HG03457 (cell line): ENCODE measurements at regions not wholly inside any gene's neighbourhood (a gene's known extent, or its start where the extent isn't known, plus 50 kb on each side); places are given as distances from the start of the nearest gene placed in this dataset.
"Not testable (repeated sequence)": the region's sequence is repeated elsewhere in the genome, so short reads cannot be mapped to it uniquely, and the experiment has no call there.

Experiments used
- ATAC-seq: cut with Tn5 transposase; IDR thresholded peaks from one replicate; pipeline ENCODE4 v1.9.1; 2021; ENCODE audit warnings: moderate number of reproducible peaks; ENCODE audit not compliant: unreplicated experiment

GRCh38 chr5:90073026-90073570 is 336.5 kb downstream of the CETN3 start:
- not testable (repeated sequence) for ATAC-seq

GRCh38 chr5:90071656-90072055 is 337.9 kb downstream of the CETN3 start:
- ATAC-seq, result no peak

DNA sequence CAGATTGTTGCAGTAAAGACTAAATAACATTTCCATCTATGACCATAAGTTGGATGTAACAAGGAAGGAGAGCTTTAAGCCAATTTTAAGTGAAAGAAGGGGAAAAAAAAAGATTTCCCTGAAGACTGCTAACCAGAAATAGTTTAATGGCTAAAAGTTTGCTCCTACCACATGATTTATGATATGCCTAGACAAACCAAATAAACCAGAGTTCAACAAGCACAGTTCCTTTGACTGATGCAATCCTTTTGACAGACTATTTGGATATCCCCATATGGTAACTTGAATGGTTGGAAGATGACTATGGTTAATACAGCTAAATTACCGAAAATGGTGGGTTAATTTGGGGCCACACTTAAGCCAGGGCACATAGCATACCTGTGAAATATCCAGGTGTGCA is 338.5 kb downstream of the CETN3 start:
- no peak for ATAC-seq

DNA sequence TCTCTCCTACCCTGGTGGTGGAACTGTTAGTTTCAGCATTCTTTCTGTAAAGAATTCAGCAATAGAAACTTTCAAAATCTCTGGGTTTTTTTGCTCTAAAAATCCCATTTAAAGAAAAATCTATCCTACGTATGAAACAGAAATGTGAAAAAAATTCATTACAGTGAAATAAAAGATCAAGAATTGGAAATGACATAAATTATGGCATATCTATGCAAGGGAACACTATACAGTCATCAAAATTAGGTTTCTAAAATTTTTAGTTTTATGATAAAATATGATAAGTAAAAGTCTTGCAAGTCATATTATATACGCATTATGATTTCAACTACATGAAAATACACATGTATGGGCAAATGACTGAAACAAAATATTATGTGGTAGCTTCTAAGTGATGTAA is 342.6 kb downstream of the CETN3 start:
- no peak for ATAC-seq

DNA sequence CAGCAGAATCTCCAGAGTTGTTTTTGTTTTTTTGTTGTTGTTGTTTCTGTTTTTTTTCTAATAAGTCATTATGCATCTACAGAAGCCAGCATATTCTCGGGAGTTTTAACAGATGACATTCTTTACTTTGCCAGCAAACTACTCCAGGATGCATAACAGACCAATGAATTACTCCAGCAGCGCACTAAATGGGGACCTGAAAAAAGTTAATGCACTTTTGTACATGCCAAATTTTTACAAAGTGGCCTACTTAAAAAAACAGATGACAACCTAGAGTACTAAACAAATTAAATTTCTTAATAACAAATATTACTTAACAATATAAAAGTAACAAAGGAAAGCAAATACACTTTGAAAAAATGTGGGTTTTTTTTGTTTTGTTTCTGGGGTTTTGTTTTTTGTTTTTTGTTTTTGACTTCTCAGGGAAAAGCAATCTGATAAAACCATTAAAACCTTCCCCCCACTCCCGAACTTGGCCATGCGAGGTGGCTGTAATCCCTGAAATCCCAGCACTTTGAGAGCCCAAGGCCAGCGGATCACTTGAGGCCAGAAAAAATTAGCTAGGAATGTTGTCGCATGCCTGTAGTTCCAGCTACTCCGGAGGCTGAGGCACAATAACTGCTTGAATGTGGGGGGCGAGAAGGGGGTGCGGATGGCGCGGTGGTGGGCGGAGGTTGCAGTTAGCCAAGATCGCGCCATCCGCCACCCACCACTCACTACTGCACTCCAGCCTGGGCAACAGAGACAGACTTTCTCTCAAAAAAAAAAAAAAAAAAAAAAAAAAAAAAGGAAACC is 352.4 kb downstream of the CETN3 start:
- no peak for ATAC-seq

GRCh38 chr5:90055831-90056328 is 353.7 kb downstream of the CETN3 start:
- ATAC-seq, result no peak

DNA sequence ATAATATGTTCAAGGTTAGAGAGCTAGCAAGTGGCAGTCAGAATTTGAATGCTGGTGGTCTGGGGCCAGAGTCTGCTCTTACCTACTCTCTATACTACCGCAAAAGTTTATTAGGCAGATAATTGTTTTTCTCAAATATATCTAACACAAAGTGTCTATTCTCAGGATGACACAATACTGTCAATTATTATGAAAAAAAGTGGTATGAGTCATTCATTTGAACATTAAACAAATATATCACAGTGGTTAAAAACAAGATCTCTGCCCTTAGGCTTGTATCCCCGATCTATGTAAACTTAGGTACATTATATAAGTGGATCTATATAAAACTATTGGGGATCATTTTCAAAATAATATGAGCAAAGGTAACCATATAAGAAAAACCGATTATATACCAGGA is 354.9 kb downstream of the CETN3 start:
- ATAC-seq, result no peak

- ATAC-seq, result no peak
Measured at GRCh38 chr5:90051756-90052155, 357.8 kb downstream of the CETN3 start.

DNA sequence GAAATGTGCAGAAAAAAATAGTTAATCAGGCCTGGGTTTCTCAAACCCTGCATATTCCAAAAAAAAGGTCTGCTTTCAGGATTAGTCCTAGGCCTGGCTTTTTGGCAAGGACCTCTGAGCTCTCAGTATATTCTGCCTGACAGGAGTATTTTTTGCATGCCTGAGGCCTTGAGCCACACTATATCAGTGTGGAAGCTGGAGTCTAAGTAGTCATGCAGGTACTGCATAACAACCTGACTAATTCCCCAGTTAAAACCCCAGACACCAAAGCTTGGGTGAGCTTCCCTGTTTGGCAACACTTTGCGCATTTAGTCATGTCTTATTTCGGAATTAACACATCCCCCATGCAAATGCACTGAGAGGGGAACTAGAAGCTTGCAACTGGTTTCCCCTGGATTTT is 359.5 kb downstream of the CETN3 start:
- ATAC-seq, result no peak

DNA sequence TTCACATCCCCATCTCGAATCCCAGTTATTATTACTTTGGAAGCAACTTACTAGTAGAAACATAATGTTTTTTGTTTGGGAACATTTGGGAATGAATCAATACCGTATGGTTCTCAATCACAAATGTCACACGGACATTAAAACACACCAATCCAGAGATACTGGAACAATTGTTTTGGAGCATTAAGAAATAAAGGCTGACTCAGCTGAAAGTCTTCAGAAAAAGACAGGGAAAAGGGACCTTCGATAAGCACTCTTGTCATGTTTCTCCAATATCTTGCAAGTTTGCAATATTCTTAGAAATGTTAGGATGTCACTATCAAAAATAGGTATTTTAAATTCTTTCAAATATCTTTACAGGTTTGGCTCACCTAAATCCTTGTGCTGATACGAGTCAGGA is 362.4 kb downstream of the CETN3 start:
- ATAC-seq, result no peak

DNA sequence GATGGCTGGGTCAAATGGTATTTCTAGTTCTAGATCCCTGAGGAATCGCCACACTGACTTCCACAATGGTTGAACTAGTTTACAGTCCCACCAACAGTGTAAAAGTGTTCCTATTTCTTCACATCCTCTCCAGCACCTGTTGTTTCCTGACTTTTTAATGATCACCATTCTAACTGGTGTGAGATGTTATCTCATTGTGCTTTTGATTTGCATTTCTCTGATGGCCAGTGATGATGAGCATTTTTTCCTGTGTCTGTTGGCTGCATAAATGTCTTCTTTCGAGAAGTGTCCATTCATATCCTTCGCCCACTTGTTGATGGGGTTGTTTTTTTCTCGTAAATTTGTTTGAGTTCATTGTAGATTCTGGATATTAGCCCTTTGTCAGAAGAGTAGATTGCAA is 369.5 kb downstream of the CETN3 start:
- not testable (repeated sequence) for ATAC-seq

- ATAC-seq, result no peak
Measured at GRCh38 chr5:90037646-90038045, 371.9 kb downstream of the CETN3 start.

DNA sequence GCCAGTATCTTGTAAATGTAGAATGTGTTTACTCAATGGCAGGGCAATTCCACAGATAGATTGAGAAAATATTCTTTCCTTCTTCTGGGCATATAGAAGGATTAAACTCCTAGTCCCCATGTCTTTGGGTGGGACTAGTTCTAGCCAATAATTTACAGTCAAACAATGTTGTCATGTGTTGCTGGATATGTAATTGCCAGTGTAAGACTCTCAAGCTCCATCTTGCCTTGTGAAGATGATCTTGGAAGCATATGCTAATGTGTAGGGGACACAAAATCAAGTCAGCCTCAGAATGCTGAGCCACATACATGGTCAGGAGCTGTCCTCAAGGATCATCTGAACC is 386.9 kb downstream of the CETN3 start:
- ATAC-seq, result peak; percentile 38

GRCh38 chr5:90022002-90022710 is 387.4 kb downstream of the CETN3 start:
- no peak for ATAC-seq

DNA sequence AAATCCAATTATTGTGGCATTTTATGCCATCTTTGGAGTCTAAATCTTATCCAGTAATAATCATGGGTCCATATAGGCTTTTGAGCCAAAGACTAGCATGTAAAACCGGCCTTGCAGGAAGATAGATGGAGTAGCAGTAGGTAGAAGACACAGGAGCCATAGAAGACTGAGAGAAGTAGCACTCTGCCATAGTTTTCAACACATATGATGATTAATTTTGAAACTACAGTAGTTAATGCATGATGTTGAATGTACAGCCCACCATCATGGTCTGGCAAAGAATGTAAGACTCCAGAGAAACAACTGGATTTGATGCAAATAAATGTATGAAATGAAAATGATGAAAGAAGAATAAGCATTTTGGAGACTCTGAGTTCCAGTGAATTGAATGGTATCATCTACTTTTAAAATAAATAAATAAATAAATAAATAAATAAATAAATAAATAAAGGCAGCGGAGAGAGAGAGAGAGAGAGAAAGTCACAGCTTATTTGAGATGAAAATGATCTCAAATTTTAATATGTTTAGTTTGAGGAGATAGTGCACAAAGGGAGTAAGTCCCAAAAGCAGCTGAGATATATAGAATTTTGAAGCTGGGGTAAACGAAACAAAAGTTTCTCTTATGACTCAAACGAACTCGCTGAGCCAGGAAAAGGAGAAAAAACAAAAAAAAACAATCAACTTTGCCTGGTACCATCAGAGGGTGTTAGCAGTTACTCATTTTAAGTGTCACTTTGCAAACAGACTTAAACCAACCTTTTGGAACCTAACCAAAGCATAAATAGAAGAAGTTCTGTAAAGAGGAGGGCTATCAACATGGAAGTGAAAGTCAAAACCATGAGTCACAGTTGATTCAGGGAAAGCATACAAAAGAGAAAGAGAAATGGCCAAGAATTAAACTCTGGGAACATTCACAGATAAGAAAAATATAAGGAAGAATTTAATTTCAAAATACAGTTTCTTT is 388.7 kb downstream of the CETN3 start:
- ATAC-seq, result peak; percentile 88

DNA sequence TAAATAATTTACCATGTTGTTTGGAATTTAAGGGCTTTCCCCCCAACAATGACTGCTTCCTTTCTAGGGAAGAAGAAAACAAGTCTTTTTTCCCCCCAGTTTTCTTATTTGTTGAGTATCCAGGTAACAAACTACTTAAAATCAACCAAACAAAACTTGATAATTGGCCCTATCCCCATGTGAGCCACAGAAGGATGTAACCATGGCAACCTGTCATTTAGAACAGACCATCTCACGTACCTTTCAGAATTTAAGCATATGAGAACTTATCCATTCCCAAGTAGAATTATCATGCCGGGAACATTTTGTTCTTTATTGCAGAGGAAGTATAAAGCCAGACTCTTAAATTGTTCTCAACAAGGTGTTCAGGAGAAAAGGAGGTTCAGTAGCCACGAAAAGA is 392.3 kb downstream of the CETN3 start:
- no peak for ATAC-seq

- peak; percentile 74 for ATAC-seq
Measured at GRCh38 chr5:90015584-90016018, 394.0 kb downstream of the CETN3 start.

DNA sequence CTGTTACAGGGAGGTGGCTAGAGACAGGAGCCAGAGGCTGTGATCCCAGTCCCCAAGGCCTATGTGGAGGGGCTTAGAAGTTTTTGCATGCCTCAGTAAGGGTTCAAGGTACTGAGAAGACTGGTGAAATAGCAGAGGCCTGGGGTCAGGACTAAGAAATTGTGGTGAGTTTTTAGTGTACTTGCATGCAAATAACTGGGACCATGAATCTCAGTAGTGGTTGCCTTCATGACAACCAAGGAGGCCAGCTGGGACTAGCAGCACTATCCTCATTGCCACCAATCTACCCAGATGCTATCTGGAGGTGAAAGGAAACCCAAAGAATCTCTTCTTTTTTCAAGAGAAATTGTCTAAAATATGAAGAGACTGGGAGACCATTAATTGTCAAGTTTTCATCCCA is 395.1 kb downstream of the CETN3 start:
- ATAC-seq, result peak; percentile 93

DNA sequence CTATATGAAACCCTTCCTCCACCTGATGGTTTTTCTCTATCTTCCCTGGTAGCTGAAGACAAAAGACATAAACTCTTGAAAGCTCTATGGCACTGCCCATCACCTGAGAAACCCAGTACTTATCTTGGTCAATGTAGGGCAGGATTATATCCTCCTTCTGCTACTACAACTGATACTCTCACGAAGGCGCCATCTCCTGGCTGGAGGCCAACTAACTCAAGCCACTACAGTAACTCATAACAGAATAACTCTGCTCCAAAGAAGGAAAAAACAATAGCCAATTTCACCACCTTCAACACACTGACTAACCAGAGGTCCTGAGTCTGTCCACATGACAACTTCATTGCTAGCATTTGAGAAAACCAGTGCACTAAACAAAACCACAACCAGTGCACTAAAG is 409.2 kb downstream of the CETN3 start:
- no peak for ATAC-seq

DNA sequence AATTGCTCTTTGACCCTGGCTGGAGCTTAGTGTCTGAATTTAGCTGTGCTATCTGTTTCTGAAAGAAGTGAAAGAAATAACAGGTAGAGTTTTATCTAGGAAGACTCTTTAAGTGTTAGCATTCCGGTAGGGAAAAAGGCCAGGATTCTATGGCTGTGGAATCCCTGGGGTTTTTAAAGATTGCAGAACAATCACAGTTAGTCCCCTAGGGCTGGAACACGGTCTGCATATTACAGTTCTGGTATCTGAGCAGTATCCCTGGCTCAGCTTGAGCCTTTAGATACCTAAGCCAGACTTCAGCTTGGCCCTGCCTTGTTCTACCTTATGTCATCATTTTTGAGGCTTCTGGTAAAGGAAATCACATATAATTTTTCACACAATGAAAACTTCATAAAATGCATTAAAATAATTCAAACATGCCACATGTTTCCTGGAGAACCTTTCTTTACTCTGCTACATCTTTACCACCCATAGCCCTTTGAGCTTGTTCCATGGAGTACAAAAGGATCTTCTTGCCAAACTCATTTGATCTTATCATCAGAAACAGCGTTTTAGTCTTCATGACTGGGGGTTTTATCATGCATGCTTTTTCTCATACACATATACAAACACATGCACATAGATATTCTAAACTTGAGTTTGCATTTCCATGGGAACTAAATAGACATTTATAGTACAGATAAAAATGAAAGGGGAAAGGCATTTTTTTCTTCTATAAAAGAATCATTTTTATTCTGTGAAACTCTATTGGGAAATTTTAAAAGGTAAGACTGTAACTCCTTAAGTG is 410.8 kb downstream of the CETN3 start:
- ATAC-seq, result no peak
